ENCODE measurements at regions not wholly inside any gene's neighbourhood (a gene's known extent, or its start where the extent isn't known, plus 50 kb on each side); places are given as distances from the start of the nearest gene placed in this dataset.

DNA sequence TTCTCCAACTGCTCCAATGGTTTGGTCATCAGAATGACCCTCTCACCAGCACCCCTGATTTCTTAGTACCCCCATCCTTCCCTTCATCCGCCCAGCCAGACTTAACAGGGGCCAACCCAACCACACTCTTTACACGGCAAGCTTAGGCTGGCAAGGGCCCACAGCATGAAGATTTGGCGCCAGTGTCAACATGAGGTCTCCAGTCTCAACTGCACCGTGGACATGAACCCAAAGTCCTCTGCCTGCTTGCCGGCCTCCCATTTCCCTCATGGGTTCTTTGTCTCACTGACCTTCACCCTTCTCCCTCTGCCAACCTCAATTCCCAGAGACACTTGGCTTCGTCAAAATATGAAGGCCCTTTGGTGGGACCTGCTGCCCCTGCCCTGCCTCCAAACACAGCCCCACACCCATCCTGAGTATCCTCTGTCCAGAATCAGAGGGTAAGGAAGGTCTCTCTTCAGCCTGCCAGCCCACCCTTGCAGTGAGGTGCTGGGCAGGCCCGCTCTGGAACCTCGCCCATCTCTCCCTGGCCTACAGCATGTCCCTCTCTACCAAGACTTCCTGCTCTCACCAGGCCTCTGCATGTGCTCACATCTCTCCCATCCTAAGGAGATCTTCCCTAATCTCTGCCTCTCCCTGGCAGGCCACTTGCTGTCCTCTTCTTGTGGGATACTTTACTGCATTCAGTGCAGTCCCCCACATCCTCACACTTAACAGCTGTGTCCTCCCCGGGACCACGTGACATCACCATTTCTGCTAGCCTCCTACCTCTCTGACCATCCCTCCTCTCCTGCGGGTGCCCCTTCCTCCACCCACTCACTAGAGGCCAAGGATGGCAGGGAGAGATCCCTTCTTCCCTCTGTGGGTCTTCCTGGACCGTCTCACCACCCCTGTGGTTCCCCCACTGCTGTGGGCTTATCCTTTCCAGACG lies 91.7 kb upstream of the ZMIZ1 start:
- TF ChIP-seq POLR2A (IDR thresholded peaks at IDR 0.05), result no peak
- TF ChIP-seq, protein P1, sequence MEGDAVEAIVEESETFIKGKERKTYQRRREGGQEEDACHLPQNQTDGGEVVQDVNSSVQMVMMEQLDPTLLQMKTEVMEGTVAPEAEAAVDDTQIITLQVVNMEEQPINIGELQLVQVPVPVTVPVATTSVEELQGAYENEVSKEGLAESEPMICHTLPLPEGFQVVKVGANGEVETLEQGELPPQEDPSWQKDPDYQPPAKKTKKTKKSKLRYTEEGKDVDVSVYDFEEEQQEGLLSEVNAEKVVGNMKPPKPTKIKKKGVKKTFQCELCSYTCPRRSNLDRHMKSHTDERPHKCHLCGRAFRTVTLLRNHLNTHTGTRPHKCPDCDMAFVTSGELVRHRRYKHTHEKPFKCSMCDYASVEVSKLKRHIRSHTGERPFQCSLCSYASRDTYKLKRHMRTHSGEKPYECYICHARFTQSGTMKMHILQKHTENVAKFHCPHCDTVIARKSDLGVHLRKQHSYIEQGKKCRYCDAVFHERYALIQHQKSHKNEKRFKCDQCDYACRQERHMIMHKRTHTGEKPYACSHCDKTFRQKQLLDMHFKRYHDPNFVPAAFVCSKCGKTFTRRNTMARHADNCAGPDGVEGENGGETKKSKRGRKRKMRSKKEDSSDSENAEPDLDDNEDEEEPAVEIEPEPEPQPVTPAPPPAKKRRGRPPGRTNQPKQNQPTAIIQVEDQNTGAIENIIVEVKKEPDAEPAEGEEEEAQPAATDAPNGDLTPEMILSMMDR (IDR thresholded peaks at IDR 0.05), result no peak
- TF ChIP-seq EP300 (IDR thresholded peaks at IDR 0.05), result no peak
